ENCODE measurements at regions not wholly inside any gene's neighbourhood (a gene's known extent, or its start where the extent isn't known, plus 50 kb on each side); places are given as distances from the start of the nearest gene placed in this dataset.

DNA sequence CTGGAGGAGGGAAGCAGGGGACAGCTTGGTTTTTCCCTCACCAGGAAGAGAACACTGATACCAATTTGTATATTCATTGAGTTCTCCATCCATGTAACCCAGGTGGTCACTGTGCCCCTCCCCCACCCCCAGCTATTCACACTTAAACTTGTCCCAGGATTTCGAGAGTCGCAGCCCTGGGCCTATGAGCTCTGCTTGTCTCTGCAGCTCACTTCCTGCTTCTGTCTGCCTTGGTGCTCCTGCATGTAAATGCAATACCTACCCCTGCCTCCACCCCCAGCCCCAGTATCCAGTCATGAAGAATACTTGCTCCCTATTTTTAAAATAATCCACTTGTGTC, 452.2 kb downstream of the BCL11B start:
- no peaks in the 10 kb centered on the region for H3K36me3 ChIP-seq (ENCODE audit: insufficient read depth in 1 of 2, low read depth in 1 of 2)
- no peaks in the 10 kb centered on the region for H3K9me3 ChIP-seq
- no peaks in the 10 kb centered on the region for H3K4me1 ChIP-seq
- 54 to 71% (median 71%) methylated on average over 2 of the region's 2 CpGs for WGBS, 3 donors
- DNase-seq, result no peak
- intact Hi-C loops (cut with DNase I), result no loop called here
- H3K27ac ChIP-seq, result no peak overlapping the region
- no peak overlapping the region for H3K4me3 ChIP-seq
- H3K27me3 ChIP-seq (ENCODE audit: insufficient read depth in 3 of 3, low read length in 2 of 3), result no peaks in the 10 kb centered on the region
- no peak for ATAC-seq
- TF ChIP-seq, protein P1, sequence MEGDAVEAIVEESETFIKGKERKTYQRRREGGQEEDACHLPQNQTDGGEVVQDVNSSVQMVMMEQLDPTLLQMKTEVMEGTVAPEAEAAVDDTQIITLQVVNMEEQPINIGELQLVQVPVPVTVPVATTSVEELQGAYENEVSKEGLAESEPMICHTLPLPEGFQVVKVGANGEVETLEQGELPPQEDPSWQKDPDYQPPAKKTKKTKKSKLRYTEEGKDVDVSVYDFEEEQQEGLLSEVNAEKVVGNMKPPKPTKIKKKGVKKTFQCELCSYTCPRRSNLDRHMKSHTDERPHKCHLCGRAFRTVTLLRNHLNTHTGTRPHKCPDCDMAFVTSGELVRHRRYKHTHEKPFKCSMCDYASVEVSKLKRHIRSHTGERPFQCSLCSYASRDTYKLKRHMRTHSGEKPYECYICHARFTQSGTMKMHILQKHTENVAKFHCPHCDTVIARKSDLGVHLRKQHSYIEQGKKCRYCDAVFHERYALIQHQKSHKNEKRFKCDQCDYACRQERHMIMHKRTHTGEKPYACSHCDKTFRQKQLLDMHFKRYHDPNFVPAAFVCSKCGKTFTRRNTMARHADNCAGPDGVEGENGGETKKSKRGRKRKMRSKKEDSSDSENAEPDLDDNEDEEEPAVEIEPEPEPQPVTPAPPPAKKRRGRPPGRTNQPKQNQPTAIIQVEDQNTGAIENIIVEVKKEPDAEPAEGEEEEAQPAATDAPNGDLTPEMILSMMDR (IDR thresholded peaks at IDR 0.05), result no peak

DNA sequence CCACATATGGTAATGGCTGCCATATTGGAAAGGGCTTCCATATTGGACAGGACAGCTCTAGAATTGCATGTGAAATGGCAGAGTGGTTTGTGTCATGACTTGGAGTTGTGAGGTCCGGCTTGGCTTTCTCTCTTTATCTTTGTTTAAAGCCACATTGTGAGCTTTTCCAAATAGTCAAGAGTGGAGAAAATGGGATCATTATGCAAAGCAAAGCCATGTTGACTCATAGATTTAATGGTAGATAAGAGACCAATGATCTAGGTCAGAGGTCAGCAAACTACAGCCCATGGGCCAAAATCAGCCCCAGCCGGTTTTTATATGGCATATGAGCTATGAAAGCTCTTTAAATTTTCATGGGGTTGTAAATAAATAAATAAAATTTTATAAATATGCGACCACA, 449.1 kb downstream of the BCL11B start:
- no peaks in the 10 kb centered on the region for H3K36me3 ChIP-seq (ENCODE audit: insufficient read depth in 1 of 2, low read depth in 1 of 2)
- no peaks in the 10 kb centered on the region for H3K4me1 ChIP-seq
- intact Hi-C loops (cut with DNase I), result no loop called here
- 74 to 84% (median 75%) methylated on average over 3 of the region's 3 CpGs for WGBS, 3 donors
- no peak for ATAC-seq
- TF ChIP-seq, protein P1 (IDR thresholded peaks at IDR 0.05), result no peak
- H3K27ac ChIP-seq, result no peak overlapping the region
- H3K27me3 ChIP-seq (ENCODE audit: insufficient read depth in 3 of 3, low read length in 2 of 3), result no peaks in the 10 kb centered on the region
- H3K9me3 ChIP-seq, result no peaks in the 10 kb centered on the region
- no peak overlapping the region for H3K4me3 ChIP-seq
- DNase-seq, result no peak

DNA sequence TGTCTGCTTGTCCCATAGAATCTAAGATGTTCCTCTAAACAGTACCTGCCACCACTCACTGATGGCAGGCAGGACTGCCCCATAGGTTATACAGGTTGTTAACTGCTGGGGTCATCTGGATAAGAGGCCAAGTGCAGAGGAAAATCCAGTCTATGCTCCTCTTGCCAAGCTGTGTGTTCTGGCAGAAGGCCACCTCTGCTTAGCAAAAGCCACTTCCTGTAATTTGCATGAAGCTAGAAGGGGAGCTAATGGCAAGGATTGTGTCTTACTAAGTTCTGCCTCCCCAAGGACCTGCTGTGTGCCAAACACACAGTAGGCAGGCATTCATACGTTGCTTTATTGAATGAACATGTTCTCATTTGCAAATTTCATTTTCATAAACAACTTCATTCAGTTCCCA, 445.4 kb downstream of the BCL11B start:
- no peaks in the 10 kb centered on the region for H3K36me3 ChIP-seq (ENCODE audit: insufficient read depth in 1 of 2, low read depth in 1 of 2)
- ATAC-seq (no peak), DNase-seq (no peak)
- no peaks in the 10 kb centered on the region for H3K9me3 ChIP-seq
- WGBS, 3 donors, result 28 to 43% (median 31%) methylated on average over 1 of the region's 1 CpG
- no peaks in the 10 kb centered on the region for H3K27me3 ChIP-seq (ENCODE audit: insufficient read depth in 3 of 3, low read length in 2 of 3)
- TF ChIP-seq, protein P1 (IDR thresholded peaks at IDR 0.05), result no peak
- no peak overlapping the region for H3K4me3 ChIP-seq
- H3K4me1 ChIP-seq, result no peaks in the 10 kb centered on the region
- intact Hi-C loops (cut with DNase I), result no loop called here
- H3K27ac ChIP-seq, result no peak overlapping the region

DNA sequence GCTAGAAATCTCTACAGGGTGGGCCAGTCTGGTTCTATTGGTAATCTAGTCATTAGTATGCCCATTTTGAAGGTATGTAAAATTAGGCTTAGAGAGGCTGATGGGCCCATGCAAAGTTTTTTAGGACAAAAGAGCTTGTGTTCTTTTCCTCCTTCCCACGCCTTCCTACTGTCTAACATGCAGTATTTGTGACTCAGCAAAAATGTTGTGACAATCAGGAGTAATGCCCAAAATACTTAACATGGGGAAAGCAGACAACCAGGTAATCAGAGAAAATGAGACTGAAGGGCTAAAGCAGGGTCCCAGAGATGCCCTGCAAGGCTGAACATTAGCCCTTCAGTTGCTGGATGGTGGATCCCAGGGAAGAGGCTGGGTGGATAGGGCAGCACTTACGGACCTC, 437.9 kb downstream of the BCL11B start:
- H3K27me3 ChIP-seq (ENCODE audit: insufficient read depth in 3 of 3, low read length in 2 of 3), result no peaks in the 10 kb centered on the region
- H3K4me1 ChIP-seq, result no peaks in the 10 kb centered on the region
- DNase-seq, result no peak
- H3K4me3 ChIP-seq, result no peak overlapping the region
- TF ChIP-seq, protein P1 (IDR thresholded peaks at IDR 0.05), result no peak
- H3K27ac ChIP-seq, result no peak overlapping the region
- WGBS, 3 donors, result 84 to 89% (median 87%) methylated on average over 2 of the region's 2 CpGs
- no peak for ATAC-seq
- H3K36me3 ChIP-seq (ENCODE audit: insufficient read depth in 1 of 2, low read depth in 1 of 2), result no peaks in the 10 kb centered on the region
- intact Hi-C loops (cut with DNase I), result no loop called here
- no peaks in the 10 kb centered on the region for H3K9me3 ChIP-seq

DNA sequence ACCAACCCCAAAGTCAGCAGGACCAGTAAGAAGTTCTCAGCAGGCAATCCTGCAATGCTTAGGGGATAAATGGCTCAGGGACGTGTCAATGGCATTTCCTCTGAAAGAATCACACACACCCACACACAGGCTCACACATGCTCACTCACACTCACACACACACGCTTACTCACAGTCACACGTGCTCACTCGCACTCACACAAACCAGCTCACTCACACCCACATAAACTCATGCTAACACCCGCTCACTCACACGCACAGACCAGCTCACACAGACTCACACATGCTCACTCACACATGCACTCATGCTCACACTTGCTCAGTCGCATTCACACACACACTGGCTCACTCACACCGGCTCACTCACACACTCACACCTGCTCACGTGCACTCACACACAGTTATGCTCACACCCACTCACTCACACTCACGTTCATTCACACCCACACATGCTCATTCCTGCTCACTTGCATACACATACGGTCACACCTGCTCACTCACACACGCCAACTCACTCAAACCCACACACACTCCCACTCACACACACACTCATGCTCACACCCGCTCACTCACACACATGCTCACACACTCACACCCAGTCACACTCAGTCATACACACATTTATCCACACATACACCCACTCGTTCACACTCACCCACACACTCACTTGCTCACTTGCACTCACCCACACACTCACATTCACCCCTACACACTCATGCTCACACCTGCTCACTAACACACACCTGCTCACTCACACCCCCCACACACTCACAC, 436.8 kb downstream of the BCL11B start:
- TF ChIP-seq, protein P1 (IDR thresholded peaks at IDR 0.05), result no peak
- Histone ChIP-seq H3K9me3 (no peaks in the 10 kb centered on the region), H3K27me3 (ENCODE audit: insufficient read depth in 3 of 3, low read length in 2 of 3) (peaks cover 0 to 2% (median 0%) of the 10 kb centered on the region in 3 donors), H3K27ac (no peak overlapping the region), H3K36me3 (ENCODE audit: insufficient read depth in 1 of 2, low read depth in 1 of 2) (no peaks in the 10 kb centered on the region), H3K4me3 (no peak overlapping the region), H3K4me1 (no peaks in the 10 kb centered on the region)
- ATAC-seq, result no peak
- intact Hi-C loops (cut with DNase I), result no loop called here
- WGBS, 3 donors, result 88 to 91% (median 90%) methylated on average over 14 of the region's 14 CpGs
- no peak for DNase-seq

Data from psoas muscle (tissue), 7 donors.